Prostate gland (tissue), 2 donors: ENCODE measurements at regions not wholly inside any gene's neighbourhood (a gene's known extent, or its start where the extent isn't known, plus 50 kb on each side); places are given as distances from the start of the nearest gene placed in this dataset.

Experiments
- DNase-seq: peaks from one replicate; pipeline ENCODE4 v3.0.0-alpha.2; 2019; ENCODE audit warnings: low spot score
- H3K27ac ChIP-seq, 2 donors: fragments of 200-600 bp; sonication (generic); 2 replicates each; pipeline ENCODE4 v1.5.1; 2017 to 2019
- H3K27me3 ChIP-seq: fragments of 200-600 bp; sonication (generic); replicated peaks from 2 replicates; pipeline ENCODE4 v1.5.1; 2019; ENCODE audit not compliant: insufficient read depth
- H3K36me3 ChIP-seq, 2 donors: fragments of 200-600 bp; sonication (generic); 1 replicate in 1 of 2; 2 replicates in 1 of 2; pipeline versions ENCODE4 v1.5.1 to v1.8.1; 2017 to 2019
- H3K4me1 ChIP-seq: fragments of 200-600 bp; sonication (generic); replicated peaks from 2 replicates; pipeline ENCODE4 v1.5.1; 2019
- H3K4me3 ChIP-seq, 2 donors: fragments of 200-600 bp; sonication (generic); 2 replicates each; pipeline ENCODE4 v1.5.1; 2017 to 2019
- H3K9me3 ChIP-seq: fragments of 200-600 bp; sonication (generic); 2 replicates; pipeline ENCODE4 v1.5.1; 2017
- POLR2A ChIP-seq: fragments of 450-650 bp; IDR thresholded peaks from one replicate; pipeline ENCODE4 v1.6.1; 2016; ENCODE audit warnings: antibody characterized with exemption, mild to moderate bottlenecking
- POLR2AphosphoS5 ChIP-seq: sonication (generic); formaldehyde crosslinking; IDR thresholded peaks from one replicate; pipeline ENCODE4 v1.6.1; 2017; ENCODE audit warnings: antibody characterized with exemption
- WGBS: methylation state at CpG from one replicate; pipeline ENCODE4 v1.1.5; 2018; 5-methylcytosine and 5-hydroxymethylcytosine counted together
- intact Hi-C: fragments of 100-400 bp; cut with DNase I; formaldehyde crosslinking; loops from one replicate; pipeline ENCODE4 v1.14.2; 2022
- TF ChIP-seq, protein P1 (sequence below), 4 experiments: fragments of 200-600 bp in 2 of 4; fragments of 450-650 bp in 2 of 4; sonication (generic) in 2 of 4; IDR thresholded peaks; 1 replicate in 3 of 4; 2 replicates in 1 of 4; pipeline ENCODE4 v1.5.1; 2016 to 2019; ENCODE audit warnings: antibody characterized with exemption in 4 of 4, mild to moderate bottlenecking in 2 of 4, moderate library complexity in 2 of 4

DNA sequence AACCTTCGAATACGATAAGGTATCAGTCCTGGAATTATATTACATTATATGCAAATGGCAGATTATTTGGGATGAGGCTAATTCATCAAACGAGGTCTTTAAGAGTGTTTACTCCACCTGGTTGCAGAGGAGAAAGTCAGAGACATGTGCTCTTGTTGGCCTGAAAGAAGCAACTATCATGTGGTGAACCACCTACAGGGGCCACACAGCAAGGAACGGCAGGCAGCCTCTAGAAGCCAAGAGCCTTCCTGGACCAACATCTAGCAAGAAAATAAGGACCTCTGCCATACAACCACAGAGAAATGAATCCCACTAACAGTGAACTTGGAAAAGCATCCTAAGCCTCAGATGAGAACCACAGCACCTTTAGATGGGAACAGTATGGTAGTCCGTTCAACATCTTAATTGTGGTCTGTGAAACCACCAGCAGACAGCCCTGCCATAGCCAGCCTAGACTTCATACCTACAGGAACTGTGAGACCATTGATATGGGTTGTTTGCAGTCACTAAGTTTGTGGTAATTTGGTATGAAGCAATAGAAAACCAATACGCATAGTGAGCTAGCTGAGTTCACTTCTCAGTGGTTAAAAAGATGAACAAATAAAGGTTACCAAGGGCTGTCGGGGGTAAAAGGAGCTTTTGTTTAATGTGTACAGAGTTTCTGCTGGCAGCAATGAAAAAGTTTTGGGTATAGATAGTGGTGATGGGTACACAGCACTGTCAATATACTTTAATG lies 345.7 kb upstream of the RUNX1 start:
- H3K27ac ChIP-seq = no peak overlapping the region
- WGBS = 85% methylated on average over 7 of the region's 7 CpGs
- no peaks in the 10 kb centered on the region for H3K9me3 ChIP-seq
- H3K4me3 ChIP-seq = no peak overlapping the region
- intact Hi-C loops = no loop called here
- no peaks in the 10 kb centered on the region for H3K4me1 ChIP-seq
- H3K36me3 ChIP-seq = no peaks in the 10 kb centered on the region
- TF ChIP-seq POLR2AphosphoS5 = no peak
- TF ChIP-seq, protein P1, sequence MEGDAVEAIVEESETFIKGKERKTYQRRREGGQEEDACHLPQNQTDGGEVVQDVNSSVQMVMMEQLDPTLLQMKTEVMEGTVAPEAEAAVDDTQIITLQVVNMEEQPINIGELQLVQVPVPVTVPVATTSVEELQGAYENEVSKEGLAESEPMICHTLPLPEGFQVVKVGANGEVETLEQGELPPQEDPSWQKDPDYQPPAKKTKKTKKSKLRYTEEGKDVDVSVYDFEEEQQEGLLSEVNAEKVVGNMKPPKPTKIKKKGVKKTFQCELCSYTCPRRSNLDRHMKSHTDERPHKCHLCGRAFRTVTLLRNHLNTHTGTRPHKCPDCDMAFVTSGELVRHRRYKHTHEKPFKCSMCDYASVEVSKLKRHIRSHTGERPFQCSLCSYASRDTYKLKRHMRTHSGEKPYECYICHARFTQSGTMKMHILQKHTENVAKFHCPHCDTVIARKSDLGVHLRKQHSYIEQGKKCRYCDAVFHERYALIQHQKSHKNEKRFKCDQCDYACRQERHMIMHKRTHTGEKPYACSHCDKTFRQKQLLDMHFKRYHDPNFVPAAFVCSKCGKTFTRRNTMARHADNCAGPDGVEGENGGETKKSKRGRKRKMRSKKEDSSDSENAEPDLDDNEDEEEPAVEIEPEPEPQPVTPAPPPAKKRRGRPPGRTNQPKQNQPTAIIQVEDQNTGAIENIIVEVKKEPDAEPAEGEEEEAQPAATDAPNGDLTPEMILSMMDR (IDR thresholded peaks at IDR 0.05) = no peak
- no peak for TF ChIP-seq POLR2A
- DNase-seq = no peak
- H3K27me3 ChIP-seq = no peaks in the 10 kb centered on the region

DNA sequence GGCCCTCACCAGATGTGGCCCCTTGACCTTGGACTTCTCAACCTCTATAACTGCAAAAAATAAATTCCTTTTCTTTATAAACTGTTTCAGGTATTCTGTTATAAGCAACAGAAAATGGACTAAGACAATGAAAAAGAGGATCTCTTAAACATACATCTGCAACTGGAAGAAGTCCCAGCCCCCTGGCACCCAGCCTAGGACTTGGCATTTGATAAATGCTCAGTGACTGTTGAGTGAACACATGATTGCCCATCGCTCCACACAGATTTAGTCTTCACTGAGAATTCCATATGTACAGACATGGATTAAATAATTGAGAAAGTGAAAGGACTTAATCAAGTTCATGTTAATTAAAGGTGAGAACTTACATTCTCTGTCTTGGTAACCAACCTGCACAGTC lies 344.9 kb upstream of the RUNX1 start:
- 97% methylated on average over 1 of the region's 1 CpG for WGBS
- H3K27ac ChIP-seq = no peak overlapping the region
- no peaks in the 10 kb centered on the region for H3K4me1 ChIP-seq
- H3K36me3 ChIP-seq = no peaks in the 10 kb centered on the region
- H3K4me3 ChIP-seq = no peak overlapping the region
- intact Hi-C loops = no loop called here
- H3K9me3 ChIP-seq = no peaks in the 10 kb centered on the region
- DNase-seq = no peak
- TF ChIP-seq, protein P1 (IDR thresholded peaks at IDR 0.05) = no peak
- TF ChIP-seq POLR2AphosphoS5 = no peak
- no peak for TF ChIP-seq POLR2A
- H3K27me3 ChIP-seq = no peaks in the 10 kb centered on the region

DNA sequence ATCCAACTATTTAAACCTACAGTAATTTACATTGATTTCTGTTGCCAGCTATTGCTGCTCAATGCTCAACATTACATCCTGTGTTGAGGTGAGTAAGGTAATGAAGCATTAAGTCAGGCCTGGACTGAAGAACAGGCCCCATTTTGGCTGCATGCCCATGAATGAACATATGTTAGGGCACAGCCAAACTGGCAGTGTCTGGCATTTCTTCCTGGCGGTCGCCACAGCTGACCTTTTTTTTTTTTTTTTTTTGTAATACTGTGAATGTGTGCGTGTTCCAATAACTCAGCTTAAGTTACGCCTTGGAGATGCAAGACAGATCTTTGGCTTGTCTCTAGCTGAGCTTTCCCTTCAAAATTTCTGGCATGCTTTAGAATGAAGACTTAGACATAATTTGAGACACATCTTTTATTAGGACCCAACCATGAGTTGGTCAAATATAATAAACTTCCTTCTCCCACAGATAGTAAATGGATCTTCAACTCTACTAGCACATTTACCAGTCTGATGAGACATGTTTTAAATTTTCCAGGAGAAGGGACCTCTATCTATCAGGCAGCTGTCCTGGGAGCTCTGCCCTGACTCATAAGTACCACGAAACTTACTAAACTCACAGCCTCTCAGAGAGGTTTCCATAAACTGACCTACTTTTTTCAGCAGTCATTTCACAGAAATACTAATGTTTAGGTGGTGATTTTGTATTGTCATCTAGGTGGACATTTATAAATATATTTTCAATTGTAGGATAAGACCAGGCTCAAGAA lies 341.1 kb upstream of the RUNX1 start:
- TF ChIP-seq POLR2AphosphoS5 = no peak
- TF ChIP-seq POLR2A = no peak
- TF ChIP-seq, protein P1 (IDR thresholded peaks at IDR 0.05) = no peak
- Histone ChIP-seq H3K4me3 (no peak overlapping the region), H3K36me3 (no peaks in the 10 kb centered on the region), H3K27me3 (no peaks in the 10 kb centered on the region), H3K9me3 (no peaks in the 10 kb centered on the region), H3K4me1 (no peaks in the 10 kb centered on the region), H3K27ac (no peak overlapping the region)
- intact Hi-C loops = no loop called here
- peak; percentile 49 for DNase-seq
- WGBS = 50% methylated on average over 5 of the region's 5 CpGs

GRCh38 chr21:35386491-35387079 lies 337.5 kb upstream of the RUNX1 start:
- intact Hi-C loops = no loop called here
- H3K4me1 ChIP-seq = no peaks in the 10 kb centered on the region
- 91% methylated on average over 4 of the region's 4 CpGs for WGBS
- no peaks in the 10 kb centered on the region for H3K9me3 ChIP-seq
- no peak for DNase-seq
- H3K27ac ChIP-seq = no peak overlapping the region
- no peaks in the 10 kb centered on the region for H3K27me3 ChIP-seq
- no peak for TF ChIP-seq POLR2A
- TF ChIP-seq POLR2AphosphoS5 = no peak
- TF ChIP-seq, protein P1 (IDR thresholded peaks at IDR 0.05) = no peak
- no peak overlapping the region for H3K4me3 ChIP-seq
- H3K36me3 ChIP-seq = no peaks in the 10 kb centered on the region
